ENCODE measurements at regions not wholly inside any gene's neighbourhood (a gene's known extent, or its start where the extent isn't known, plus 50 kb on each side); places are given as distances from the start of the nearest gene placed in this dataset.

DNA sequence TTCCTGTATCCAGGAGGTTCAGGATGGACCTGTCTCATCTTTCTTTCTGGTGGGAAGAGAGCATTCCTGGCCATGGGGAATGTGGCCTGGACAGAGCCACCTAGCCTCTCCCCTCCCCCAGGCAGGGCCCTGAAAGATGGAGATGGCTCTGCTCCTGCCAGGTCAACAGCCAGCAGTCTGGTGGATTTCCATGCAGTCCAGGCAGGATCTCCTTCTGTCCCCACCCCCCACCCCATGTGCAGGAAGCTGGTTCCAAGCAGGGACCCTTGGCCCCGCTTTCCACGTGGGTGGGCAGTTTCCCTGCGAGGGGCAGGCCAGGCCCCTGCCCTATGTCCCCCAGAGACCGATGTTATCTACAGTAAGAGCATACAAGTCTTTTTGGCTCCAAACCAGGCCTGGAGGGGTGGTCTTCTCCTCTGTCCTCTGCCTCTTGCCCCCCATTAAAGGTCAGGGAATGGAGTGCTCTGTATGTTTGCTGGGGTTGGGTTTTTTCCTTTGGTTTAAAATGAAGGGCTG, 240.5 kb downstream of the SEC14L1 start:
- no peak for DNase-seq

DNA sequence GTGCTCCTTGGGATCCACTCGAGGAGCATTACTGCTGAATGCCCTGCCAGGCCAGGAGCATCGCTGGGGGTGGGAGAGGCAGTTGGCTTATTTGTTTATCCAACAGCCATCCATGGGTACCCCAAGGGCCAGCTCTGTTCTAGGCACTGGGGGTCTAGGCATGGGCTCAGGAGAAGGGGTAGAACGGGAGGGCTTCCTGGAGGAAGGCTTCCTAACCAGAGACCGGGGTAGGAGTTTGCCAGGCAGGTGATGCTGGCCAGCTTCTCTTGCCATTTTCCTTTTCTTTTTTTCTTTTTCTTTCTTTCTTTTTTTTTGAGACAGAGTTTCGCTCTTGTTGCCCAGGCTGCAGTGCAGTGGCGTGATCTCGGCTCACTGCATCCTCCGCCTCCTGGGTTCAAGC, 241.0 kb downstream of the SEC14L1 start:
- DNase-seq = no peak

DNA sequence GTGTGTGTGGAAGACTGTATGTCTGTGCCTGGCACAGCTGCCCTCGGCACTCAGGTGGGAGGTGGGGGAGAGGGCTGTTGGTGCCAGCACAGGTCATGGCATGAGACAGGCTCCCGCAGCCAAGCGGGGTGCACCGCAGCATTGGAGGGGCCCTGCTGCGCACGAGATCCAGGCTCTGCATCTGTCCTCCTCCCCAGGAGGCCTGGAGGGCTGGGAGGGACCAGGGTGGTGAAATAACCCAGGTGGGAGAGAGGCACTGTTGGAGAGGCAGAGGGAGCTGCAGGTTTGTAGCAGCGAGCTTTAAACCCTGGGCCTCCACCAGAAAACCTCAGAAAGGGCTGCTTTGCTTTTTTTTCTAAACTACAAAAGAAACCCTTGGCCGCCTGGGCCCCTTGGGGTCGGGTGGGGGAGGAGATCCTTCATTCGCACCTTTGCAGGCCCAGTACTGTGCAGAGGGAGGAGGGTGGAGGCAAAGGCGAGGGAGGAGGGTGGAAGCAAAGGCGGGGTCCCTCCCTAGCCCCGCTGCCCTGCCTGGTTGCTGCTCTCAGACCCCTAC, 241.7 kb downstream of the SEC14L1 start:
- DNase-seq = peak; percentile 60

DNA sequence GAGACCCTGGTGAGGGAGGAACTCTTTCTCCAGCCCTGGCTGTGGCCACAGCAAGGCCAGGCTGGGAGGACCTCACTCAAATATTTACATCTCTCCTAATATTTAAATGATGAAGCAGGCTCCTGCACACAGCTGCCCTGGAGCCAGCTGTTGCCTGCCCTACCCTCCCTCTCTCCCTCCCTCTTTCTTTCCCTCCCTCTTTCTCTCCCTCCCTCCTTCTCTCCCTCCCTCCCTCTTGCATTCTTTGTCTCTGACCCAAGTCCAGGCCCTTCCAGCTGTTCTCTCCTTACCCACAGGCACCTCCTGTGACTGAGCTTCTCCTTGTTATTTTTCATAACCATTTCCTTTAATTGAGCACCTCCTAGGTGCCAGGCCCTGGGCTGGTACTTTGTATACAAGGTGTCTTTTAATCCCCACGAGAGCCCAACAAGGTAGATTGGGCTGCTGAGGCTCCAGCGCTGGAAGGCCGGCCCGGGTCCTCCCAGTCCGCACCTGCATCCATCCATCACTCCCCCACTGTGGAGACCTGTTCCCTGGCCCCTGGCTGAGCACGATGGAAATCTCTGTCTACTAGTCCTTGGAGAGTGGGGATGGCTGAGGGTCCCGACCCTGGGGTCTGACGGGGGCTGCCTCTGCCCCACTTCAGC, 242.3 kb downstream of the SEC14L1 start:
- no peak for DNase-seq

DNA sequence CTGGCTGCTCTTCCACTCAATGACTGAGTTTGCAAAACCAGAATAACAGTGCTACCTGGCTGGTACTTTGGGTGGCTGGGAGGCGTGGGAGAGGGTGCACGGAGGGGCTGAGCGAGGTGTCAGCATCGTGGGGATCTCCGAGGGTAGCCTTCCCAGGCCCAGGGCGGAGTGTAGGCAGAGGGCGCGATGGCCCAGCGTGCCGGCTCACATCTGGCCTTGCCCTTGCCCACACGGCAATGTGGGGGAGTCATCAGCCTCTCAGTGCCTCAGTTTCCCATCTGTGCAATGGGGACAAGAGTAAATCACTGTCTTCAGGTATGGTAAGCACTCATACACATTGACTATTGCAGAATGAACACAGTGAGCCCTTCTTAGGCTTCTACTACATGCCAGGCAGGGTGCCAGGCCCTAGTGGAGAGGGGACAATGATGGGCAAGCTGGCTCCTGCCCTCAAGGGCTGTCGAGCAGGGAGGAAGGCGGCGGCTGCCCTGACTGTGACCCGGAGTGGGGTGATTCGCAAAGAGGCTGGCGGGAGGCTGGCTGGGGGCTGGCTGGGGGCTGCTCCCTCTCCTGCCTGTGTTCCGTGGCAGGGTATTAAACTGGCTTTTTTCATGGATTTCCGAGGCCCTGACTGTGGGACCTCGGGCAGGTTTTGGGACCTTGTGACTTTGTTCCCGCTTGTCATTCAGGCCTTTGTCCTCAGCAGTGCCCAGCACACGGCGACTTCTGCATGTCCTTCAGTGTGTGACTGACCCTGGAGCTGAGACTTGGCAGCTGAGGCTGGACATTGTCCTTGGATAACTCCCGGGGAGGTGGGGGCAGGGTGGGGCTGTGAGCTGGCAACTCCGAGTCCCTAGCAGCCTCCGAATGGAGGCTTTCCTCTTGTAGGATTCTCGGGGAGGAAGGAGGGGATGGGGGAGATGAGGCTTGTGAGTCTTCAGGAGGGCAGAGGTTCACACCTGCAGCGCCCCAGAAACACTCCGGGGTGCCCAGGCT, 243.1 kb downstream of the SEC14L1 start:
- DNase-seq = no peak

DNA sequence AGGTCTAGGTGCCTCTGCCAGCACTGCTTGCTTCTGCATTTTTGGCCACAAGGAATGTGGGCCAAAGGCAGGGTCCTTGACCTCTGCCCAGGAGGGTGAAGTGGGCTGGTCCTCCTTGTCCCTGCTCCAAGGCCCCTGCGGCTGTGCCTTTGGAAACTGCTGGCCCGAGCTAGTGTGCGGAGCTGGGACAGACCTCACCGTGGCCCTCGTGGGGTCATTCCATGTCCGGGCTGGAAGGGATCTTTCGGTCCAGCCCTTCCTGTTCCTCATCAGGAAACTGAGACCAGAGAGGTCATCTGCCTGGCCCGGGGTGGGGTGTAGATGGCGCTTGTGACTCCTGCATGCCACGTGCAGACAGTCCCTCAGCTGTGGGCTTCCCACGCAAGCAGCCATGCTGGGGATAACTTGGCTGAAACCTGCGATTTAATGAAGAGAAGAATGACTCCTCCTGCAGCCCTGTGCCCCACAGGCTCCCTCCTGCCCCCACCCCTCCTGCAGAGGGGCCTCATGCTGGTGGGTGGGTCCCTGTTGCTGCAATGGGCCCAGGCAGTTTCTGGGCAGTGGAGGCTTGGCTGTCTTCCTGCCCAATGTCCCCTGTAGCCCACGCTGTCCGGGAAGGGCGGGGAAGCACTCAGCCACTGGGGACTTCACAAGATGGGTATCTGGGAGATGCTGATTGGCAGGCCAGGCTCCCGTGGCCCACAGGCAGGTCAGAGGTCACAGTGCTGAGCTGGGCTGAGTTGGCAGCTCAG, 245.2 kb downstream of the SEC14L1 start:
- DNase-seq = no peak

DNA sequence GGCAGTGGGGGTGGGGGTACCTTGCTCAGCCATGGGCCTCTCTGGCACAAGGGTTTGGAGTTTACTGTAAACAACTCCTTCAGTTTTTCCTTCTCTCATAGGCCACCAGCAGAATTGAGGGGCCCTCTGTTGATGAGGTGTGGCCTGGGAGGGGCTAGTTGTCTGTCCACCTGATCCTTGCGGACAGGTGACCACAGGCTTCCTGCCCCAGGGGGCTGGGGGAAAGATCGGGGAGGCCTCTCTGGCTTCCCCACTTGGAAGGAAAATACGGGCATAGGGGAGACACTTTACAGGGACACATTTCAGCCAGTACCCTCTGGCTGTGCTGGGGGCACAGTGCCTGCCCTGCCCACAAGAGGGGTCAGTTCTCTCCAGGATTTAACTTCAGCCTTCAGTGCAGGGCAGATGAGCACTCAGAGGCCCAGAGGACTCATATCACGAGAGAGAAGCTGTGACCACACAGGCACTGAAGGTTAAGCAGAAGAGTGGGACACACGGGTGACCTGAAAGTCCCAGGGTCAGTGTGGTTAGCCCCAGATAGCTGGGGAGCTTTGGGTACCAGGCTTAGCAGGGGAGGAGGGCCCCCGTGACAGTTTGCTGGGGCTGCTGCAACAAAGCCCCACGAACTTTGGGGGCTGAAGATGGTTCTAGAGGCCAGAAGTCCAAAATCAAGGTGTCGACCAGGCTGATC, 245.9 kb downstream of the SEC14L1 start:
- DNase-seq = no peak

DNA sequence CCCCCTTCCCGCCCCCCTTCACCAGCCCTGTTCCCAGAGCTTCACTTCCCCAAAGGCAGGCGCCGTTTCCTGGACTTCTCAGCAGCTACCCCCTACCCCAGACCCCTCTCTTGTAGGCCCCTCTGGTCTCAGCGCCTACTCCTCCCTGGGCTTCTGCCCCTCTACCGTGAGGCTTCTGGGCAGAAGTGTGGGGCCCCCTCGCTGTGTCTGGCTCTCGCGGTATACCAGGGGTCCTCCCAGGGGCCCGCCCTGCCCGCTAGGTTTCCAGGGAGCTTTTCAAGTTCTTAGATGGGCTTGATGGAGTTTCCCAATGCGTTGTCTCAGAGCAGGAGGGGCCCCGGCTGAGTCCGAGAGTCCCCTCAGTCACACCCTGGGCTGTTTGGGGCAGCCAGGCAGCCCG, 247.1 kb downstream of the SEC14L1 start:
- no peak for DNase-seq

DNA sequence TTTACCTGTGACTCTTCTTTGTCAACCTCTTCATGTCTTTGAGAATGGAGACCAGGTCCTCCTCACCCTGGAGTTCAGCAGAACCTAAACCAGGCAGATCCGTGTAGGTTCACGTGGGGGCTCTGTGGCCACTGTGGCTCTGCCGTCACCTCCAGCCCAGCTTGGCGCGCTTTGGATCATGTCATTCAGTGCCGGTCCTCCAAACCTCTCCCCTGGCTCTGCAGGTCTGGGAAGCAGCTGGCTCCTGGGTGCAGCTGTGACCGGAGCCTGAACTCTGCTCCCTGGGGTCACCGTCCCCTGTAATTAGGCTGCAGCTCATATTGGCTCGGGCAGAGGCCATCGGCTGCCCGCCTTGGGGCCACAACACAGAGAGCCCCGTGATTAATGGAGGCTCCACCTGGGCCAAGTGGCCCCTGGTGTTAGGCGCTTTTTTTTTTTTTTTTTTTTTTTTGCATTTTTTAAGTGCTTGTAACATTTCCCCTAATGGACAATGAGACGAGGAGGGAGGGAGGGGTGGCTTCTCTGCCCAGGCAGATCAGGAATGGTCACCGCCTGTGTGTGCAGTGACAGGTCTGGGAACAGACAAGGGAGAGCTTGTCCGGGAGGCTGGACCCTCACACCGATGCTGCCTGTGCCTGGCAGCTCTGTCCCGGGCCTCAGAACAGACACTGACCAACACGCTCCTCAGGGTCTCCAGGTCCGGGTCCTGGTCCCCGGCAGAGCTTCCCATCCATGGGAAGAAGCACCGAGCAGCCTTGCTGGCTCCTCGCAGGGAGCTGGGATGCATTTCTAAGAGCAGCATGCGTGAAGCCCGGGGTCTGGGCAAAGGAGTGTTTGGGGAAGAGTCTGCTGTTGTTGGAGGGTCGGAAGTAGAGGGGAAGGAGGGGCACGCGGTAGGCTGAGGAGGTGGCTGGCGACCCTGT, 247.9 kb downstream of the SEC14L1 start:
- no peak for DNase-seq

DNA sequence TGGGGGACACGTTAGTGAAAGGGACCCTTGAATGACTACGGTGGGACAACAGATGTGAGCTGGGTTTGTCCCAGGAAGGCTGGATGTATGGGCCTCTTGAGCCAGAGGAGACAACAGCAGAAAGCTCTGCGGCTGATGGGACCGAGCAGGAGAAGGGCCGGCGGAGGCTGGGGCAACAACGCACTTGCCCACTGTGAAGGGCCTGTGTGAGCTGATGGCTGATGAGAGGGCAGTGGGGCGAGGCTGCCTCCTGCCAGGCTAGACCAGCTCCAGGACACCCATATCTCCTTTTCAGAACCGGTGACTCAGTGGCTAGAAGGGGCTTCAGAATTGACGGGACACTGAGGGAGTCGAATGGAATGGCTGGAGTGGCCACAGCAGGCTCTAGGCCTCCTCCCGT, 250.1 kb downstream of the SEC14L1 start:
- DNase-seq = no peak

DNA sequence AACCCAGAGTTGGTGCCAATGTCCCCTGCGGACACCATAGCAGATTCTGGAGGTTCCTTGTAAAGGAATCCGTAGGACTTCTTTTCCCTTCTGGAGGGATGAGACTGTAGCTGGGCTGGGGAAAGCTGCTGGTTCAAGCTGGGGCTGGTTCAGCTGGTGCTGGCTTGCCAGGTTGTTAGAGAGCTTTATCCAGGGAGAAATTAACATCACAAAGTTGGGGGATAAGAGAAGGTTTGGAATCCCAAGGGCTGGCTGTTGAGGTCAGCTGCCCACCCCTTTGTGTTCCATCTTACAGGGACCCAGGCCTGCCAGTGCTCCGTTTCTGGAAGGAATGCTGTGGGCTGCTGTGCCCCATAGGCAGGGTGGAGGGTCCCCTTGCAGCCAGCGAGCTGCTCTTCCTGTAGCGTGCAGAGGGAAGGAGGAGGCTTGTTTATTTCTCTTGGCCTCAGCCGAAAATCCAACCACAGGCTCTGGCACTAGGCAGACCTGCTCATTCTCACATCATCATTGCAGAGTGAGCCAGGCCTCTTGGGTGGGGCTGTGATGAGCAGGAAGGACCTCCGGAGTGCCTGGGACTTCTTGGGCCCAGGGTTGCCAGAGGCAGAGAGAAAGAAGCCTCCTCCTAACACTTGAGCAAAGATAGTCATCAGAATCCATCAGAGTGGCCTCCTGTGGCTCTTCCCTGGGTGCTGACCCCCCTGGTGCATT, 251.1 kb downstream of the SEC14L1 start:
- DNase-seq = peak; percentile 41

DNA sequence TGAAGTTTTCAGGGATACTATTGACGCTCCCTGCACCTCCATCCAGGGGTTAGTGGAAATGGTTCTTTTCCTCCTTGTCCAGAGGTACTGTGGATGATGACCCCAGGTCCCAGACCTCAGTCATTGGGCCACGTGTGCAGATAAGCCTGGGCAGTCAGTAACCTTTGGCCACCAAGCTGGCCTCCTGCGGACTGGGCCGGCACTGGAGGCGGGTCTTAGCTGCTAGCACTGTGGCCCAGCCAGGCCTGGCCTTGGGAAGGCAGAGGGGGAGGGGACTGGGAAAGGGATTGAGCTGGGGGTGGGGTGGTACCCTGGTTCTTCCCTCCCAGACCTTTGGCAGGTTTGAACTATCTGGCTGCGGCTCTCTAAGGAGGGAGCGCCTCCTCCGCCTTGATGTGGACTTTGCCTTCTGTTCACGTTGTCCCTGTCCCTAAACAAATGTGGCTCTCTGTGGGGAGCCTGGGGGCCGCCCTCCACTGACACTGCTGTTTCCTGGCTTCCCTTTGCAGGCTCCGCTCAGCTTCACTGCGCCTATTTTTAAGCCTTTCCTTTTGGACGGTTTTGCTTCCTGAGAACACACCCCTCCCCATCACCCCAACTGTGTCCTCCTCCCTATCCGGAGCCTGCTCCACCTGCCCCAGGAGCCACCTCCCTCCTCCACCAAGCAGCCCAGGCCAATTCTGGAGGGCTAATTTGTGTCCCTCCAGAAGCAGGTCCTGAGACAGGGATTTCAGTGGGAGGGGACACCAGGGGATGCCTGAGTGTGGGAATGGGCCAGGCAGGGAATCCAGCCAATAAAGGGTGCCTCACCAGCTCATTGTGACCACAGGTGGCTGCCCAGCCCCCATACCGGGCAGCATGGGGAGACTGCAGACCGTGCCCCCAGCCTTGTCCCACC, 251.9 kb downstream of the SEC14L1 start:
- no peak for DNase-seq

DNA sequence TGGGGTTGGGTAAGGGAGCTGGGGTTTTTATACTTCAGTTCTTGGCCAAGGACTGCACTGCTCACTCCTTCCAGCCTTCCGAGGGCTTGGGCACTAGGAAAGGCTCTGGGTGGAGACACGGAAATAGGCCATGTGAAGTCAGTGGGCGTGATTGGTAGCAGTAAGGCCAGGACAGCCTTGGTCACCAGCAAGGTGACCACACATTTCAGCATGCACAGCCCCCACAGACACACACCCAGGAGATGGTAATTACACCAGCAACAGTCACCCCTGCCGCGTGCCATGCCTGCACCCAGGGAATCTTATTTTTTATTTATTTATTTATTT, 252.5 kb downstream of the SEC14L1 start:
- no peak for DNase-seq

DNA sequence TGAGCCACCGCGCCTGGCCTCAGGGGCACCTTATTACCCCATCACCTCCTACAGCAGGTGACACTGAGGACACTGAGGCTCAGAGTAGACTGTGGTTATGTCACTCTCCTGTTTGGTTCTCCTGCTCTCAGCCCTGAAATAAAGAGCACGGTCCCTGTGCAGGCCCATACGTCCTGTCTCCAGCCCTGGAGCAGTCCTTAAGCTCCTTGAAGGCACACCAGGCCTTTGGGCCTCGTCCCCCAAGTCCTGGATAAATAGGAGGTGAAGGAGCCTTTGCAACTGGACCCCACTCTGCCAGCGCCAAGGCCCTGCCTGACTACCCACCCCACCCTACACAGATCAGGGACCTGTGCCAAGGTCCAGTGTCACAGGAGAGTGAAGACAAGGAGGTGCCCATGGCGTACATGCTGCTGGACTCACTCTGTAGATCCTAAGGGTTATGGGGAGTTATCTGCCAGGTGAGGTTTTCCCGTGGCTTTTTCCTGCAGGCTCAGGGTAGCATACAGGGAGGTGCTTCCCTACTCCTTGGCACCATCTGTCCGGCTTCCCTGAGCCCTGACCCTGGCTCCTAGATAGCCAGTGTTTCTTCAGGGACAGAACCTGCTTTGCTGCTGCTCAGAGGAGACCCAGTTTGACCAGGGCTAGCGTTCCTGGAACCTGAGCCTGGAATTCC, 253.2 kb downstream of the SEC14L1 start:
- DNase-seq = no peak

DNA sequence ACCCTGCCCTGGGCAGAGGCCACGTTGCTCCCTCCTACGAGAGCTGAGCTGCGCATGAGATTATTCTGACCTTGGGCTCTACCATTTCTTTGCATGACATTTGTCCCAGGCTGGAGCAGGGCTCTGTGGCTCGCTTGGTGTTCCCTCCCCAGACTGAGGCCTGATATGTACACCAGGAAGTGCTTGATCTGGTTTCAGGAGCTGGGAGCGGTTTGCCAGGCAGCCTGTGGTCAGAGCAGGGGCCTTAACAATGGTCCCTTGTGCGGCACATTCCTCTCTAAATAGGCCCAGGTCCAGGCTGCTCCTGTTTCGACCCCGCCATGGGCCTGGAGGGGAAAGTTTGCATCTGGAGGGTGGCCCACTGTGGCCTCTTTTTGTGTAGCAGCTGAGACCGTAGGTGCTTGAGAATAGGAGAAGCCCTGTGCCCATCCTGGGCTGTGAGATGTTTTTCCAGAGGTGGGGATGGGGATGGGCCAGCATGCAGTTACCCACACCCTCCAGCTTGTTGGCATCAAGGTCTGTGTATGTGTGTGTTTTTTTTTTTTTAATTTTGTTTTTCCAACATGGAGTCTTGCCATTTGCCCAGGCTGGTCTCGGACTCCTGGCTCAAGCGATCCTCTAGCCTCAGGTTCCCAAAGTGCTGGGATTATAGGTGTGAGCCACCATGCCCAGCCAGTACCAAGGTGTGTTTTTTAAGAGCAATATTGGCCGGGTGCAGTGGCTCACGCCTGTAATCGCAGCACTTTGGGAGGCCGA, 253.9 kb downstream of the SEC14L1 start:
- no peak for DNase-seq

DNA sequence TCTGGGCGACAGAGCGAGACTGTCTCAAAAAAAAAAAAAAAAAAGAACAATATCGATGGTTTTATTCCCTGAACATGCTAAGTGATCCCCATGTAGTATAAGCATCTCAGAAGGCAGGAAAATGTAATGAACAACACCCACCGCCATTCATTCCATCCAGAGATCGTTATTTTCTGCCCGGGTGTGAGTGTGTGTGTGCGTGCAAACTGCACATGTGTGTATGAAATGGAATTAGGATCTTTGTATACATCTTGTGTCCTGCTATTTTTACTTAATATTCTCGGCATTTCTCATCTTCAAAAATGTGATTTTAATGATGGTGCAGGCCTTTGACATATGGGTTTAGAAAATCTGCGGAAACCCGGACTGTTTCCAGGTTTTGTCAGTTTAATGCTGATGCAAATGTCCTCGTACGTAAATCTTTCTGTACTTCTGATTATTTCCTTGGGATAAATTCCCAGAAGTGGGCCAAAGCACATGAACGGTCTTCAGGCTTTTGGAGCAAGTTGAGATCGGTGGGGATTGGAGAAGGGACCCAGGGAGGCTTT, 254.8 kb downstream of the SEC14L1 start:
- DNase-seq = no peak

DNA sequence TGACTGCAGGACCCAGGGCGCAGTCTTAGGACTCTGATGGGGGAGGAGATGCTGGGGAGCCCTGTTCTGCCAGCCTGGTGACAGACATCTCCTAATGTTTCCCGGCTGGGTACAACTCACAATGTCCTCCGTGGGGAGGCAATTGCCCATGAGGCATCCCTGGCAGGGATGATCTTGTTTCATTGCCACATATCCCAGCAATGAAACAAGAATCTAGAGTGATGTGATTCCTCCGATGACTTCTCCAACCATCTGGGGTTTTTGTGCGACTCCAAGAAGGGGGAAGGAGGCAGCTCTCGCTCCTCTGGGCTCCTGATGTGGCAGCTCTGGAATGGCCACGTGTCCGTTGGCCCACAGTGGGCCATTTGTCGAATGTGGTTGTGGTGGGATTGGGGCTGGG, 255.8 kb downstream of the SEC14L1 start:
- no peak for DNase-seq

DNA sequence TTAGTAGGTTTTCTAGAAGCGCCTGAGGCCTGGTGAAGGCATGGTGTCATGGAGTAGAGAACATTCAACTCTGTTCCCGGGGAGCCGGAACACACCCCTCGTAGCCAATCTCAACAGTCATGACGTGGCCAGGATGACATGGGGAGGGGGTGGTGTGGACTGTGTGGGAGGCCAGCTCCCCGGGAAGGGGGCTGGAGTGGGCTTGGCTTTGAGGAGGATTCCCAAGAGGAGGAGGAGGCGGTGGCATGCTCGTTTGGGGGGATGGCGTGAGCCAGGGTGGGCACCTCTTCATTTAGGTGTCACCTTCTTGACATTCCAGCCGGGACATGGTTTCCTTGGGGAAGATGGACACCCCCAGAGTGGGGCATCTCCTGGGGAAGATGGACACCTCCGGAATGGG, 257.5 kb downstream of the SEC14L1 start:
- no peak for DNase-seq
